Stimulated activated CD4-positive, alpha-beta T cell treated with anti-CD3 and anti-CD28 coated beads, Interleukin-2, amount 100 ng/mL, for 4 hours (primary cell): ENCODE measurements at regions not wholly inside any gene's neighbourhood (a gene's known extent, or its start where the extent isn't known, plus 50 kb on each side); places are given as distances from the start of the nearest gene placed in this dataset.
"Not testable (repeated sequence)": the region's sequence is repeated elsewhere in the genome, so short reads cannot be mapped to it uniquely, and the experiment has no call there.

Experiments
- DNase-seq: peaks from one replicate; pipeline ENCODE4 v3.0.0-alpha.2; 2020; ENCODE audit warnings: low read depth

GRCh38 chr14:49114161-49114893 lies 471.9 kb downstream of the RPS29 start:
- DNase-seq, result no peak

GRCh38 chr14:49106741-49107667 lies 479.2 kb downstream of the RPS29 start:
- no peak for DNase-seq

GRCh38 chr14:49105956-49106355 lies 480.2 kb downstream of the RPS29 start:
- DNase-seq, result no peak

- no peak for DNase-seq
Measured at GRCh38 chr14:49105512-49105911, 480.7 kb downstream of the RPS29 start.

GRCh38 chr14:49092345-49092744 lies 493.8 kb downstream of the RPS29 start:
- no peak for DNase-seq

- DNase-seq, result no peak
Measured at GRCh38 chr14:49089107-49089506, 497.1 kb downstream of the RPS29 start.

- DNase-seq, result not testable (repeated sequence)
Measured at GRCh38 chr14:49073292-49073691, 512.9 kb downstream of the RPS29 start.

- no peak for DNase-seq
Measured at GRCh38 chr14:49058511-49058910, 527.7 kb downstream of the RPS29 start.

GRCh38 chr14:49057838-49058510 lies 528.2 kb downstream of the RPS29 start:
- DNase-seq, result no peak

GRCh38 chr14:49056021-49056420 lies 530.2 kb downstream of the RPS29 start:
- DNase-seq, result no peak

GRCh38 chr14:49052521-49052920 lies 533.7 kb downstream of the RPS29 start:
- no peak for DNase-seq

- DNase-seq, result no peak
Measured at GRCh38 chr14:49051328-49052060, 534.7 kb downstream of the RPS29 start.

- DNase-seq, result no peak
Measured at GRCh38 chr14:49050822-49051221, 535.4 kb downstream of the RPS29 start.

- no peak for DNase-seq
Measured at GRCh38 chr14:49049711-49050110, 536.5 kb downstream of the RPS29 start.

GRCh38 chr14:49044981-49045380 lies 541.2 kb downstream of the RPS29 start:
- DNase-seq, result no peak

GRCh38 chr14:49036984-49037516 lies 549.1 kb downstream of the RPS29 start:
- DNase-seq, result no peak

GRCh38 chr14:49036266-49036665 lies 549.9 kb downstream of the RPS29 start:
- no peak for DNase-seq

GRCh38 chr14:49033131-49033530 lies 553.0 kb downstream of the RPS29 start:
- no peak for DNase-seq

- not testable (repeated sequence) for DNase-seq
Measured at GRCh38 chr14:49031710-49032109, 554.5 kb downstream of the RPS29 start.

GRCh38 chr14:49019467-49020115 lies 566.6 kb downstream of the RPS29 start:
- DNase-seq, result no peak

- no peak for DNase-seq
Measured at GRCh38 chr14:49017447-49017846, 568.7 kb downstream of the RPS29 start.
